Stimulated activated naive CD8-positive, alpha-beta T cell treated with anti-CD3 and anti-CD28 coated beads, Interleukin-15, Interleukin-2, amounts not matched to agents 100 U/mL and 50 U/mL, for 24 hours (primary cell): ENCODE measurements at regions not wholly inside any gene's neighbourhood (a gene's known extent, or its start where the extent isn't known, plus 50 kb on each side); places are given as distances from the start of the nearest gene placed in this dataset.

Experiments used
- ATAC-seq: fragments of 150-1000 bp; cut with Tn5 transposase; one replicate; pipeline ENCODE4 v1.10.0; 2021
- DNase-seq: peaks from one replicate; pipeline ENCODE4 v3.0.0; 2021

- ATAC-seq (peak; percentile 94), DNase-seq (peak; percentile 65)
These were observed 86.4 kb downstream of the FOXL1 start for GRCh38 chr16:86664522-86665318.

GRCh38 chr16:86665319-86665675 lies 86.9 kb downstream of the FOXL1 start:
- no peak for DNase-seq
- no peak for ATAC-seq

- no peak for DNase-seq
- ATAC-seq: no peak
These were observed 87.6 kb downstream of the FOXL1 start for GRCh38 chr16:86665929-86666328.

- ATAC-seq: no peak
- no peak for DNase-seq
These were observed 88.7 kb downstream of the FOXL1 start for GRCh38 chr16:86667035-86667434.

- DNase-seq: no peak
- no peak for ATAC-seq
These were observed 90.0 kb downstream of the FOXL1 start for GRCh38 chr16:86668136-86668910.

- DNase-seq: no peak
- no peak for ATAC-seq
These were observed 91.0 kb downstream of the FOXL1 start for GRCh38 chr16:86669285-86669805.

GRCh38 chr16:86669937-86670749 lies 91.8 kb downstream of the FOXL1 start:
- ATAC-seq (no peak), DNase-seq (no peak)

- no peak for ATAC-seq
- no peak for DNase-seq
These were observed 92.4 kb downstream of the FOXL1 start for GRCh38 chr16:86670750-86671234.

GRCh38 chr16:86671486-86672178 lies 93.3 kb downstream of the FOXL1 start:
- ATAC-seq (no peak), DNase-seq (no peak)

- no peak for DNase-seq
- no peak for ATAC-seq
These were observed 94.0 kb downstream of the FOXL1 start for GRCh38 chr16:86672179-86672863.

GRCh38 chr16:86673090-86673955 lies 95.0 kb downstream of the FOXL1 start:
- ATAC-seq (no peak), DNase-seq (no peak)

- ATAC-seq: no peak
- no peak for DNase-seq
These were observed 95.7 kb downstream of the FOXL1 start for GRCh38 chr16:86673956-86674453.

GRCh38 chr16:86676254-86676670 lies 97.9 kb downstream of the FOXL1 start:
- DNase-seq: no peak

GRCh38 chr16:86679490-86679889 lies 101.1 kb downstream of the FOXL1 start:
- no peak for ATAC-seq
- no peak for DNase-seq

More at GRCh38 chr16:86676254-86676670, 97.9 kb downstream of the FOXL1 start:
- ATAC-seq: no peak

GRCh38 chr16:86680162-86680561 lies 101.8 kb downstream of the FOXL1 start:
- no peak for ATAC-seq
- DNase-seq: no peak

- DNase-seq (no peak), ATAC-seq (no peak)
These were observed 102.3 kb downstream of the FOXL1 start for GRCh38 chr16:86680661-86681030.

- DNase-seq (no peak), ATAC-seq (no peak)
These were observed 102.8 kb downstream of the FOXL1 start for GRCh38 chr16:86681031-86681756.

- ATAC-seq: no peak
These were observed 103.4 kb downstream of the FOXL1 start for GRCh38 chr16:86681757-86682106.

GRCh38 chr16:86682219-86682904 lies 104.0 kb downstream of the FOXL1 start:
- DNase-seq: no peak

More at GRCh38 chr16:86681757-86682106, 103.4 kb downstream of the FOXL1 start:
- DNase-seq: no peak

More at GRCh38 chr16:86682219-86682904, 104.0 kb downstream of the FOXL1 start:
- no peak for ATAC-seq
